Uterus (tissue), 3 donors: ENCODE measurements at regions not wholly inside any gene's neighbourhood (a gene's known extent, or its start where the extent isn't known, plus 50 kb on each side); places are given as distances from the start of the nearest gene placed in this dataset.
"Not testable (repeated sequence)": the region's sequence is repeated elsewhere in the genome, so short reads cannot be mapped to it uniquely, and the experiment has no call there.

ENCODE experiments used
- DNase-seq, 2 donors: peaks; one replicate each; pipeline ENCODE4 v3.0.0-alpha.2; 2019 to 2020
- H3K27ac ChIP-seq, 2 donors: fragments of 200-600 bp; sonication (generic); 1 replicate in 1 of 2; 2 replicates in 1 of 2; pipeline ENCODE4 v1.5.1; 2016 to 2018
- H3K27me3 ChIP-seq, 2 donors: fragments of 200-600 bp; sonication (generic); one replicate each; pipeline ENCODE4 v1.5.1; 2018 to 2019; ENCODE audit warnings: control low read depth in 1 of 2
- H3K36me3 ChIP-seq, 2 donors: fragments of 200-600 bp; sonication (generic); one replicate each; pipeline ENCODE4 v1.5.1; 2019; ENCODE audit warnings: control low read depth in 1 of 2
- H3K4me1 ChIP-seq, 2 donors: fragments of 200-600 bp; sonication (generic); one replicate each; pipeline ENCODE4 v1.5.1; 2018 to 2019; ENCODE audit warnings: control low read depth in 1 of 2
- H3K4me3 ChIP-seq, 2 donors: fragments of 200-600 bp; sonication (generic); 1 replicate in 1 of 2; 2 replicates in 1 of 2; pipeline ENCODE4 v1.5.1; 2018 to 2019; ENCODE audit warnings: mild to moderate bottlenecking in 1 of 2
- H3K9me3 ChIP-seq, 2 donors: fragments of 200-600 bp; sonication (generic); one replicate each; pipeline ENCODE4 v1.5.1; 2019; ENCODE audit warnings: control low read depth in 1 of 2
- POLR2A ChIP-seq, 2 donors: fragments of 450-650 bp; IDR thresholded peaks; one replicate each; pipeline ENCODE4 v1.6.1; 2016; ENCODE audit warnings: antibody characterized with exemption in 2 of 2, mild to moderate bottlenecking in 1 of 2, moderate library complexity in 1 of 2
- intact Hi-C: fragments of 100-400 bp; cut with DNase I; formaldehyde crosslinking; loops from one replicate; pipeline ENCODE4 v1.15.1; 2023; ENCODE audit warnings: low total_unique reads
- TF ChIP-seq, protein P1 (sequence below), 4 experiments: fragments of 200-600 bp in 2 of 4; fragments of 450-650 bp in 2 of 4; sonication (generic) in 2 of 4; IDR thresholded peaks; one replicate each; pipeline ENCODE4 v1.5.1; 2016 to 2019; ENCODE audit warnings: antibody characterized with exemption in 4 of 4, mild to moderate bottlenecking in 2 of 4, moderate library complexity in 1 of 4
- donor health status: DM: yes; HTN: yes; CAD: no.

DNA sequence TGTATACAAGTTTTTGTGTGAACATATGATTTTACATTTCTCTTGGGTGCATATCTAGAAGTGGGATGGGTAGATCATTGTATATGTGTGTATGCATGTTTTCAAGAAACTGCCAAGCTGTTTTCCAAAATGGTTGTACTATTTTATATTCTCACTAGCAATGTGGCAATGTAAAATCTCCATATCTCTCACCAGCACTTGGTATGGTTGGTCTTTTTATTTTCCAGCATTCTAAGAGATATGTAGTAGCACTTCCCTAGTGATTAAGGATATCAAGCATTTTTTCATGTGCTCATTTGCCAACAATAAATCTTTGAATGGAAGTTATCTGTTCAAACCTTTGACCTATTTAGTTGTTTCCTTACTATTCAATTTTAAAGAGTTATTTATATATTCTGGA is 310.7 kb downstream of the ZNF326 start:
- no peaks in the 10 kb centered on the region for H3K27me3 ChIP-seq
- intact Hi-C loops, result no loop called here
- H3K27ac ChIP-seq, result no peak overlapping the region
- H3K4me3 ChIP-seq, result no peak overlapping the region
- no peaks in the 10 kb centered on the region for H3K36me3 ChIP-seq
- DNase-seq, result no peak
- H3K9me3 ChIP-seq, result no peaks in the 10 kb centered on the region
- TF ChIP-seq POLR2A (IDR thresholded peaks at IDR 0.05), result no peak
- TF ChIP-seq, protein P1, sequence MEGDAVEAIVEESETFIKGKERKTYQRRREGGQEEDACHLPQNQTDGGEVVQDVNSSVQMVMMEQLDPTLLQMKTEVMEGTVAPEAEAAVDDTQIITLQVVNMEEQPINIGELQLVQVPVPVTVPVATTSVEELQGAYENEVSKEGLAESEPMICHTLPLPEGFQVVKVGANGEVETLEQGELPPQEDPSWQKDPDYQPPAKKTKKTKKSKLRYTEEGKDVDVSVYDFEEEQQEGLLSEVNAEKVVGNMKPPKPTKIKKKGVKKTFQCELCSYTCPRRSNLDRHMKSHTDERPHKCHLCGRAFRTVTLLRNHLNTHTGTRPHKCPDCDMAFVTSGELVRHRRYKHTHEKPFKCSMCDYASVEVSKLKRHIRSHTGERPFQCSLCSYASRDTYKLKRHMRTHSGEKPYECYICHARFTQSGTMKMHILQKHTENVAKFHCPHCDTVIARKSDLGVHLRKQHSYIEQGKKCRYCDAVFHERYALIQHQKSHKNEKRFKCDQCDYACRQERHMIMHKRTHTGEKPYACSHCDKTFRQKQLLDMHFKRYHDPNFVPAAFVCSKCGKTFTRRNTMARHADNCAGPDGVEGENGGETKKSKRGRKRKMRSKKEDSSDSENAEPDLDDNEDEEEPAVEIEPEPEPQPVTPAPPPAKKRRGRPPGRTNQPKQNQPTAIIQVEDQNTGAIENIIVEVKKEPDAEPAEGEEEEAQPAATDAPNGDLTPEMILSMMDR (IDR thresholded peaks at IDR 0.05), result no peak
- H3K4me1 ChIP-seq, result no peaks in the 10 kb centered on the region

- Histone ChIP-seq H3K36me3 (no peaks in the 10 kb centered on the region), H3K4me3 (no peak overlapping the region), H3K27me3 (no peaks in the 10 kb centered on the region), H3K9me3 (no peaks in the 10 kb centered on the region), H3K27ac (no peak overlapping the region), H3K4me1 (no peaks in the 10 kb centered on the region)
- DNase-seq, result no peak
- intact Hi-C loops, result no loop called here
- TF ChIP-seq POLR2A (IDR thresholded peaks at IDR 0.05), result no peak
- TF ChIP-seq, protein P1 (IDR thresholded peaks at IDR 0.05), result no peak
Observed at GRCh38 chr1:90296327-90296726, 301.4 kb downstream of the ZNF326 start.

- no peaks in the 10 kb centered on the region for H3K36me3 ChIP-seq
- intact Hi-C loops, result no loop called here
- no peaks in the 10 kb centered on the region for H3K4me1 ChIP-seq
- no peak overlapping the region for H3K27ac ChIP-seq
- no peak for DNase-seq
- TF ChIP-seq, protein P1 (IDR thresholded peaks at IDR 0.05), result no peak
- TF ChIP-seq POLR2A (IDR thresholded peaks at IDR 0.05), result no peak
- H3K27me3 ChIP-seq, result no peaks in the 10 kb centered on the region
- H3K4me3 ChIP-seq, result no peak overlapping the region
- no peaks in the 10 kb centered on the region for H3K9me3 ChIP-seq
Observed at GRCh38 chr1:90295534-90295933, 300.6 kb downstream of the ZNF326 start.

GRCh38 chr1:90291431-90292216 is 296.7 kb downstream of the ZNF326 start:
- H3K36me3 ChIP-seq, result no peaks in the 10 kb centered on the region
- no peak overlapping the region for H3K4me3 ChIP-seq
- H3K9me3 ChIP-seq, result no peaks in the 10 kb centered on the region
- no peaks in the 10 kb centered on the region for H3K4me1 ChIP-seq
- TF ChIP-seq, protein P1 (IDR thresholded peaks at IDR 0.05), result no peak
- no peak for TF ChIP-seq POLR2A (IDR thresholded peaks at IDR 0.05)
- H3K27me3 ChIP-seq, result no peaks in the 10 kb centered on the region
- no peak for DNase-seq
- intact Hi-C loops, result no loop called here
- H3K27ac ChIP-seq, result no peak overlapping the region

- Histone ChIP-seq H3K4me3 (no peak overlapping the region), H3K27me3 (no peaks in the 10 kb centered on the region), H3K4me1 (no peaks in the 10 kb centered on the region), H3K36me3 (no peaks in the 10 kb centered on the region), H3K9me3 (no peaks in the 10 kb centered on the region), H3K27ac (no peak overlapping the region)
- TF ChIP-seq, protein P1 (IDR thresholded peaks at IDR 0.05), result no peak
- no peak for TF ChIP-seq POLR2A (IDR thresholded peaks at IDR 0.05)
- DNase-seq, result no peak
- intact Hi-C loops, result no loop called here
Observed at GRCh38 chr1:90282811-90283210, 287.9 kb downstream of the ZNF326 start.

- not testable (repeated sequence) for H3K9me3 ChIP-seq, DNase-seq, H3K27ac ChIP-seq
Observed at GRCh38 chr1:90281886-90282285, 287.0 kb downstream of the ZNF326 start.

More at GRCh38 chr1:90281886-90282285, 287.0 kb downstream of the ZNF326 start:
- intact Hi-C loops, H3K36me3 ChIP-seq, H3K27me3 ChIP-seq, H3K4me3 ChIP-seq, H3K4me1 ChIP-seq: not testable (repeated sequence)
